Naive thymus-derived CD4-positive, alpha-beta T cell (primary cell): ENCODE measurements at regions not wholly inside any gene's neighbourhood (a gene's known extent, or its start where the extent isn't known, plus 50 kb on each side); places are given as distances from the start of the nearest gene placed in this dataset.

Source experiments
- ATAC-seq: fragments of 150-1000 bp; cut with Tn5 transposase; 2 replicates; pipeline ENCODE4 v1.10.0; 2021; ENCODE audit warnings: mild to moderate bottlenecking, moderate library complexity
- CTCF ChIA-PET: fragments of 350-600 bp; sonication (Branson Sonifier 250); formaldehyde crosslinking; loops from one replicate; lab custom pipeline; 2021; ENCODE audit warnings: antibody characterized with exemption; lab: Charles Lee
- POLR2A ChIA-PET: fragments of 350-600 bp; sonication (Branson Sonifier 250); formaldehyde crosslinking; loops from one replicate; lab custom pipeline; 2021; ENCODE audit warnings: antibody characterized with exemption, inconsistent platforms; lab: Charles Lee
- DNase-seq, 9 donors: peaks; one replicate each; pipeline versions ENCODE4 v3.0.0 to v3.0.0-alpha.2; 2020 to 2022; ENCODE audit warnings: mixed read lengths in 1 of 9
- H3K27ac ChIP-seq: one replicate; pipeline ENCODE4 v1.7.0; 2013; ENCODE audit warnings: mild to moderate bottlenecking, low read depth, low read length, moderate library complexity
- H3K27me3 ChIP-seq, 2 donors: one replicate each; pipeline ENCODE4 v1.7.0; 2013; ENCODE audit warnings: low read length in 2 of 2, mild to moderate bottlenecking in 2 of 2, moderate library complexity in 2 of 2; ENCODE audit not compliant: control insufficient read depth in 2 of 2, insufficient read depth in 2 of 2
- H3K36me3 ChIP-seq, 3 experiments: 1 replicate in 2 of 3; 2 replicates in 1 of 3; pipeline ENCODE4 v1.7.0; 2013; ENCODE audit warnings: low read length in 3 of 3, mild to moderate bottlenecking in 3 of 3, moderate library complexity in 1 of 3; ENCODE audit not compliant: insufficient read depth in 3 of 3, control insufficient read depth in 2 of 3
- H3K4me1 ChIP-seq, 2 donors: one replicate each; pipeline ENCODE4 v1.7.0; 2013; ENCODE audit warnings: low read length in 2 of 2, mild to moderate bottlenecking in 2 of 2, moderate library complexity in 1 of 2; ENCODE audit not compliant: control insufficient read depth in 2 of 2, insufficient read depth in 2 of 2
- H3K4me3 ChIP-seq: 2 replicates; pipeline ENCODE4 v1.7.0; 2013; ENCODE audit warnings: mild to moderate bottlenecking, low read length
- H3K9me3 ChIP-seq, 3 experiments: 1 replicate in 2 of 3; 2 replicates in 1 of 3; pipeline ENCODE4 v1.7.0; 2013; ENCODE audit warnings: low read length in 3 of 3; ENCODE audit not compliant: control insufficient read depth in 2 of 3
- H3K27ac Mint-ChIP-seq, 9 donors: one replicate each; pipeline ENCODE4 v1.8.0; 2020 to 2022; ENCODE audit warnings: mixed read lengths in 9 of 9, mild to moderate bottlenecking in 8 of 9, moderate library complexity in 5 of 9, inconsistent platforms in 2 of 9
- H3K27me3 Mint-ChIP-seq, 5 donors: one replicate each; pipeline ENCODE4 v1.8.0; 2021 to 2022; ENCODE audit warnings: mixed read lengths in 5 of 5, mild to moderate bottlenecking in 1 of 5
- H3K36me3 Mint-ChIP-seq, 5 donors: one replicate each; pipeline ENCODE4 v1.8.0; 2020 to 2022; ENCODE audit warnings: mixed read lengths in 5 of 5, mild to moderate bottlenecking in 3 of 5, inconsistent platforms in 1 of 5
- H3K4me1 Mint-ChIP-seq, 7 donors: one replicate each; pipeline ENCODE4 v1.8.0; 2020 to 2022; ENCODE audit warnings: mixed read lengths in 7 of 7, mild to moderate bottlenecking in 3 of 7, inconsistent platforms in 1 of 7
- H3K4me3 Mint-ChIP-seq, 10 donors: one replicate each; pipeline ENCODE4 v1.8.0; 2020 to 2022; ENCODE audit warnings: mild to moderate bottlenecking in 10 of 10, mixed read lengths in 10 of 10, moderate library complexity in 6 of 10, inconsistent platforms in 2 of 10
- H3K9me3 Mint-ChIP-seq, 11 donors: one replicate each; pipeline ENCODE4 v1.8.0; 2020 to 2022; ENCODE audit warnings: mixed read lengths in 11 of 11, mild to moderate bottlenecking in 4 of 11, inconsistent platforms in 1 of 11, moderate library complexity in 1 of 11
- intact Hi-C, 2 donors: fragments of 100-400 bp; cut with micrococcal nuclease; formaldehyde crosslinking; loops; one replicate each; pipeline ENCODE4 v1.15.1; 2023

- Mint-ChIP-seq H3K27me3 (peaks cover 0 to 12% (median 4%) of the 10 kb centered on the region in 5 donors), H3K36me3 (no peaks in the 10 kb centered on the region), H3K4me3 (no peak overlapping the region), H3K9me3 (peaks cover 0 to 18% (median 3%) of the 10 kb centered on the region in 11 donors), H3K27ac (no peak overlapping the region), H3K4me1 (no peaks in the 10 kb centered on the region)
- ChIA-PET CTCF (no interaction called here), POLR2A (no interaction called here)
- Histone ChIP-seq H3K4me1 (no peaks in the 10 kb centered on the region), H3K27me3 (no peaks in the 10 kb centered on the region), H3K9me3 (no peaks in the 10 kb centered on the region), H3K36me3 (no peaks in the 10 kb centered on the region), H3K4me3 (no peak overlapping the region), H3K27ac (no peak overlapping the region)
- intact Hi-C loops, result no loop called here
- DNase-seq (no peak), ATAC-seq (no peak)
Measured at GRCh38 chr10:18860631-18861240, 187.9 kb upstream of the MALRD1 start.

- no peak overlapping the region for H3K4me3 Mint-ChIP-seq
- no peak for ATAC-seq
Measured at GRCh38 chr10:18861382-18861781, 187.2 kb upstream of the MALRD1 start.

DNA sequence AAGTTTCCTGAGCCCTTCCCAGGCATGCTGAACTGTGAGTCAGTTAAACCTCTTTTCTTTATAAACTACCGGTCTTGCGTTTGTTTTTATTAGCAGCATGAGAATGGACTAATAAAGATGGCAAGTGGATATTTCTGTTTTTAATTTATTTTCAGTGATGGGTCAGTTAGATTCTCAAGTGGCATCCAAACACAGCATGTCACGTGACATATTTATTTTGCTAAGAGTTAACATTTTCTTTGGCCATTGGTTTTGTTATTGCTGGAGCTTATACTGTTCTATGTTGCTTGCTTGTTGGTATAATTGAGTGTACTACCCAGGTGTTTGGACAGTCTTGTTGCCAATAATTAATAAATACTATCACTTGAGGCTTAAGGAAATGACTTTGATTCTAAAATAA is 181.7 kb upstream of the MALRD1 start:
- DNase-seq (no peak), ATAC-seq (no peak)
- H3K36me3 ChIP-seq, result no peaks in the 10 kb centered on the region
- intact Hi-C loops, result no loop called here
- Mint-ChIP-seq H3K4me3 (no peak overlapping the region), H3K4me1 (no peaks in the 10 kb centered on the region), H3K36me3 (no peaks in the 10 kb centered on the region), H3K27me3 (no peaks in the 10 kb centered on the region), H3K9me3 (peaks cover 0 to 18% (median 5%) of the 10 kb centered on the region in 11 donors), H3K27ac (no peak overlapping the region)
- no peak overlapping the region for H3K27ac ChIP-seq
- no peaks in the 10 kb centered on the region for H3K27me3 ChIP-seq
- H3K4me3 ChIP-seq, result no peak overlapping the region
- H3K9me3 ChIP-seq, result no peaks in the 10 kb centered on the region
- POLR2A ChIA-PET, result no interaction called here
- CTCF ChIA-PET, result no interaction called here
- no peaks in the 10 kb centered on the region for H3K4me1 ChIP-seq

More at GRCh38 chr10:18861382-18861781, 187.2 kb upstream of the MALRD1 start:
- no peak overlapping the region for H3K4me3 ChIP-seq
- CTCF ChIA-PET, result no interaction called here
- H3K27ac ChIP-seq, result no peak overlapping the region
- no peaks in the 10 kb centered on the region for H3K9me3 ChIP-seq
- Mint-ChIP-seq H3K9me3 (peaks cover 0 to 18% (median 3%) of the 10 kb centered on the region in 11 donors), H3K4me1 (no peaks in the 10 kb centered on the region), H3K36me3 (no peaks in the 10 kb centered on the region), H3K27ac (no peak overlapping the region), H3K27me3 (peaks cover 0 to 9% (median 3%) of the 10 kb centered on the region in 5 donors)
- intact Hi-C loops, result no loop called here
- no peaks in the 10 kb centered on the region for H3K36me3 ChIP-seq
- H3K4me1 ChIP-seq, result no peaks in the 10 kb centered on the region
- H3K27me3 ChIP-seq, result no peaks in the 10 kb centered on the region
- no peak for DNase-seq
- POLR2A ChIA-PET, result no interaction called here

DNA sequence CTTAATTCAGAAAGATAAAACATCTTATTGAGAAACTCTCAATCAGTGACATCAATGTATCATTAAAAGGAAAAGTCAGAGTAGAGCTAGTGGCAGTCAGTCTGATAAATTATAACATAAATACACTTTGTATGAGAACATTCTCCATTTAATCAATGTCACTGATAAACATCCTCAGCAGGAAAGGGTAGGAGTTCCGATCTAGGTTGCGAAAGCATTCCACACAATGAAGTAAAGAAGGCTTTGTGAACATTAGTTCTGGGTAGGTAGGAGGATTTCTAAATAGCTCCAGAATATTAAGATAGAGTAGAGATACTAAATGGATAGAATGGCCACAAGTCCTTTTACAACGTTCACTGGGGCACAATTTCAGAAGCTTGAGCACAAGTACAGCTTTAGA is 179.7 kb upstream of the MALRD1 start:
- no peak overlapping the region for H3K4me3 Mint-ChIP-seq
- Histone ChIP-seq H3K9me3 (no peaks in the 10 kb centered on the region), H3K27ac (no peak overlapping the region), H3K4me1 (no peaks in the 10 kb centered on the region), H3K27me3 (no peaks in the 10 kb centered on the region), H3K4me3 (no peak overlapping the region), H3K36me3 (no peaks in the 10 kb centered on the region)
- ATAC-seq, result no peak
- no peaks in the 10 kb centered on the region for H3K27me3 Mint-ChIP-seq
- ChIA-PET CTCF (no interaction called here), POLR2A (no interaction called here)
- no peaks in the 10 kb centered on the region for H3K36me3 Mint-ChIP-seq
- no peak overlapping the region for H3K27ac Mint-ChIP-seq
- peaks cover 0 to 14% (median 5%) of the 10 kb centered on the region in 11 donors for H3K9me3 Mint-ChIP-seq
- intact Hi-C loops, result no loop called here
- no peaks in the 10 kb centered on the region for H3K4me1 Mint-ChIP-seq
- DNase-seq, result no peak

DNA sequence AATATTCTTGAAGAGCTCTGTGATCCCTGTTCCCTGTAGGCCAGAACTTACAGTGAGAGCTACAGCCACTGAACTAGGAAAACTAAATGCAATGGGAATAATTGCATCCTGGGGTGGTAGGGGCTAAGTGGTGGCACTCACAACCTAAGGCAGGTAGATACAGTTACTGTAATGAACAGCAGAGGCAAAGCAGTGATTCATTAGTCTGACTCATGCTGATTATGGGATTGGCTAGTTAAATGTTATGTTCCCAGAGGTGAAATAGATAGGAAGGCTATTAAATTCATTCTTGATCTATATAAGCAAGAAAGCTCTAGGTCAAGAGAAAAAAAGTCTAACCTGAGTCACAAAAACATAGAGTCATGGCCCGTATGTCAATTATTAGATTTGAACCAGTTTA is 173.1 kb upstream of the MALRD1 start:
- H3K36me3 Mint-ChIP-seq, result no peaks in the 10 kb centered on the region

DNA sequence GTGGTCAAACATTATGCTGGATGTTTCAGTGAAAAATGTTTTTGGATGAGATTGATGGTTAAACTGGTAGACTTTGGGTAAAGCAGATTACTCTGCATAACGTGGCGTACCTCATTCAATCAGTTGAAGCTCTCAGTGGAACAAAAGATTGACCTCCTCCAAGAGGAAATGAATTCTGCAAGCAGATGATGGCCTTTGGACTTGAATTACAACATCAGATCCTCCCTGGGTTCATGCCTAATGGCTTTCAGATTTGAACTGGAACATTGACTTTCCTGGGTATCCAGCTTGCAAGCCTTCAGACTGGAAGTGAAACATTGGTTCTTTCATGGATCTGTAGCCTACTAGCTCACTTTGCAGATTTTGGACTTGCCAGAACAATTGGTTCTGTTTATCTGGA is 169.3 kb upstream of the MALRD1 start:
- Histone ChIP-seq H3K4me3 (no peak overlapping the region), H3K27me3 (no peaks in the 10 kb centered on the region), H3K9me3 (no peaks in the 10 kb centered on the region), H3K27ac (no peak overlapping the region), H3K36me3 (no peaks in the 10 kb centered on the region), H3K4me1 (no peaks in the 10 kb centered on the region)
- DNase-seq, result no peak
- no peaks in the 10 kb centered on the region for H3K9me3 Mint-ChIP-seq
- no peak overlapping the region for H3K4me3 Mint-ChIP-seq
- POLR2A ChIA-PET, result no interaction called here
- H3K27ac Mint-ChIP-seq, result no peak overlapping the region
- CTCF ChIA-PET, result interaction anchor here (0.6 kb wide), 1 partner anchor 296 kb away, joined by 4 read pairs; no protein-coding TSS in a partner anchor
- ATAC-seq, result no peak
- H3K36me3 Mint-ChIP-seq, result no peaks in the 10 kb centered on the region
- H3K27me3 Mint-ChIP-seq, result peaks cover 0 to 5% (median 0%) of the 10 kb centered on the region in 5 donors
- no peaks in the 10 kb centered on the region for H3K4me1 Mint-ChIP-seq
- intact Hi-C loops, result no loop called here

More for the DNA sequence above, 173.1 kb upstream of the MALRD1 start:
- ATAC-seq (no peak), DNase-seq (no peak)
- no peak overlapping the region for H3K27ac Mint-ChIP-seq
- Histone ChIP-seq H3K27me3 (no peaks in the 10 kb centered on the region), H3K36me3 (no peaks in the 10 kb centered on the region), H3K9me3 (no peaks in the 10 kb centered on the region), H3K27ac (no peak overlapping the region), H3K4me3 (no peak overlapping the region), H3K4me1 (no peaks in the 10 kb centered on the region)
- H3K27me3 Mint-ChIP-seq, result peaks cover 0 to 2% (median 0%) of the 10 kb centered on the region in 5 donors
- intact Hi-C loops, result no loop called here
- no peak overlapping the region for H3K4me3 Mint-ChIP-seq
- H3K9me3 Mint-ChIP-seq, result peaks cover 0 to 7% (median 4%) of the 10 kb centered on the region in 11 donors
- ChIA-PET CTCF (no interaction called here), POLR2A (no interaction called here)
- H3K4me1 Mint-ChIP-seq, result no peaks in the 10 kb centered on the region

GRCh38 chr10:18880530-18880929 is 168.1 kb upstream of the MALRD1 start:
- Histone ChIP-seq H3K9me3 (no peaks in the 10 kb centered on the region), H3K27me3 (no peaks in the 10 kb centered on the region), H3K4me1 (no peaks in the 10 kb centered on the region), H3K27ac (no peak overlapping the region), H3K4me3 (no peak overlapping the region), H3K36me3 (no peaks in the 10 kb centered on the region)
- intact Hi-C loops, result no loop called here
- ATAC-seq (no peak), DNase-seq (no peak)
- H3K4me3 Mint-ChIP-seq, result no peak overlapping the region
- no peaks in the 10 kb centered on the region for H3K4me1 Mint-ChIP-seq
- no peaks in the 10 kb centered on the region for H3K36me3 Mint-ChIP-seq
- POLR2A ChIA-PET, result no interaction called here
- CTCF ChIA-PET, result no interaction called here
- H3K27ac Mint-ChIP-seq, result no peak overlapping the region
- H3K27me3 Mint-ChIP-seq, result peaks cover 0 to 5% (median 0%) of the 10 kb centered on the region in 5 donors
- peaks cover 0 to 2% (median 0%) of the 10 kb centered on the region in 11 donors for H3K9me3 Mint-ChIP-seq
